H9 (cell line): ENCODE measurements at regions not wholly inside any gene's neighbourhood (a gene's known extent, or its start where the extent isn't known, plus 50 kb on each side); places are given as distances from the start of the nearest gene placed in this dataset.

Source experiments
- DNase-seq: peaks from one replicate; pipeline ENCODE4 v3.0.0-alpha.2; 2017
- H2AFZ ChIP-seq: one replicate; pipeline ENCODE4 v1.6.1; 2013; ENCODE audit warnings: mild to moderate bottlenecking, low read length, control low read depth, moderate library complexity
- H2AK5ac ChIP-seq: 2 replicates; pipeline ENCODE4 v1.6.1; 2013; ENCODE audit warnings: low read length, control low read depth, mixed read lengths; ENCODE audit not compliant: insufficient read length
- H2BK120ac ChIP-seq: one replicate; pipeline ENCODE4 v1.6.1; 2013; ENCODE audit warnings: low read depth, mild to moderate bottlenecking, low read length, control low read depth, inconsistent platforms; ENCODE audit not compliant: poor library complexity, severe bottlenecking
- H2BK12ac ChIP-seq: 2 replicates; pipeline ENCODE4 v1.6.1; 2013; ENCODE audit warnings: low read length, control low read depth, mixed read lengths, low read depth; ENCODE audit not compliant: insufficient read length
- H2BK15ac ChIP-seq: 2 replicates; pipeline ENCODE4 v1.6.1; 2013; ENCODE audit warnings: low read depth, low read length, control low read depth
- H2BK20ac ChIP-seq: one replicate; pipeline ENCODE4 v1.6.1; 2013; ENCODE audit warnings: low read depth, mild to moderate bottlenecking, low read length, control low read depth, inconsistent platforms; ENCODE audit not compliant: poor library complexity, severe bottlenecking
- H2BK5ac ChIP-seq: 2 replicates; pipeline ENCODE4 v1.6.1; 2013; ENCODE audit warnings: low read length, control low read depth, mixed read lengths; ENCODE audit not compliant: insufficient read length
- H3K14ac ChIP-seq: 2 replicates; pipeline ENCODE4 v1.6.1; 2013; ENCODE audit warnings: low read length, control low read depth; ENCODE audit not compliant: insufficient read depth
- H3K18ac ChIP-seq: 2 replicates; pipeline ENCODE4 v1.6.1; 2013; ENCODE audit warnings: low read depth, mild to moderate bottlenecking, mixed read lengths, low read length, control low read depth; ENCODE audit not compliant: insufficient read length
- H3K23ac ChIP-seq: 2 replicates; pipeline ENCODE4 v1.6.1; 2013; ENCODE audit warnings: low read length, control low read depth, mixed read lengths, low read depth; ENCODE audit not compliant: insufficient read length
- H3K23me2 ChIP-seq: 2 replicates; pipeline ENCODE4 v1.6.1; 2013; ENCODE audit warnings: low read depth, mild to moderate bottlenecking, mixed read lengths, low read length, control low read depth; ENCODE audit not compliant: insufficient read length, poor library complexity, severe bottlenecking
- H3K27ac ChIP-seq: 2 replicates; pipeline ENCODE4 v1.5.1; 2013; ENCODE audit warnings: low read length, control low read depth, mixed read lengths, low read depth; ENCODE audit not compliant: insufficient read length
- H3K27me3 ChIP-seq: 2 replicates; pipeline ENCODE4 v1.6.1; 2013; ENCODE audit warnings: low read length, control low read depth, inconsistent platforms; ENCODE audit not compliant: insufficient read depth
- H3K4ac ChIP-seq: 2 replicates; pipeline ENCODE4 v1.6.1; 2013; ENCODE audit warnings: low read depth, mild to moderate bottlenecking, control low read depth, inconsistent platforms, low read length, moderate library complexity
- H3K4me1 ChIP-seq: 2 replicates; pipeline ENCODE4 v1.6.1; 2013; ENCODE audit warnings: low read length, control low read depth, inconsistent platforms; ENCODE audit not compliant: insufficient read depth
- H3K4me2 ChIP-seq: 2 replicates; pipeline ENCODE4 v1.6.1; 2013; ENCODE audit warnings: low read length, control low read depth, mixed read lengths; ENCODE audit not compliant: insufficient read length, insufficient read depth
- H3K56ac ChIP-seq: 2 replicates; pipeline ENCODE4 v1.6.1; 2013; ENCODE audit warnings: low read depth, mild to moderate bottlenecking, mixed read lengths, low read length, control low read depth; ENCODE audit not compliant: insufficient read length
- H3K79me1 ChIP-seq: 2 replicates; pipeline ENCODE4 v1.6.1; 2013; ENCODE audit warnings: low read depth, mild to moderate bottlenecking, moderate library complexity, low read length, control low read depth, inconsistent platforms; ENCODE audit not compliant: insufficient read depth, poor library complexity, severe bottlenecking
- H3K79me2 ChIP-seq: 2 replicates; pipeline ENCODE4 v1.6.1; 2013; ENCODE audit warnings: low read length, control low read depth, inconsistent platforms; ENCODE audit not compliant: insufficient read depth
- H3K9ac ChIP-seq: 2 replicates; pipeline ENCODE4 v1.6.1; 2013; ENCODE audit warnings: low read length, control low read depth, mixed read lengths; ENCODE audit not compliant: insufficient read length; ENCODE audit errors: extremely low read depth
- H3K9me3 ChIP-seq: one replicate; pipeline ENCODE4 v1.6.1; 2013; ENCODE audit warnings: low read depth, low read length, inconsistent platforms; ENCODE audit not compliant: control insufficient read depth
- H3T11ph ChIP-seq: one replicate; pipeline ENCODE4 v1.6.1; 2013; ENCODE audit warnings: mild to moderate bottlenecking, low read length, control low read depth, inconsistent platforms
- H4K20me1 ChIP-seq: one replicate; pipeline ENCODE4 v1.6.1; 2013; ENCODE audit not compliant: control insufficient read depth, insufficient read length, insufficient read depth
- H4K5ac ChIP-seq: 2 replicates; pipeline ENCODE4 v1.6.1; 2013; ENCODE audit warnings: low read depth, mild to moderate bottlenecking, mixed read lengths, low read length, control low read depth; ENCODE audit not compliant: insufficient read length
- H4K8ac ChIP-seq: replicated peaks from 2 replicates; pipeline ENCODE4 v1.6.1; 2013; ENCODE audit warnings: low read length, control low read depth, mixed read lengths, low read depth; ENCODE audit not compliant: insufficient read length
- H4K91ac ChIP-seq: 2 replicates; pipeline ENCODE4 v1.6.1; 2013; ENCODE audit warnings: low read depth, mild to moderate bottlenecking, moderate library complexity, mixed read lengths, low read length, control low read depth; ENCODE audit not compliant: insufficient read length
- H3K27ac Mint-ChIP-seq, 3 experiments: 2 replicates in 2 of 3; 3 replicates in 1 of 3; pipeline ENCODE4 v1.8.0; 2020 to 2021; ENCODE audit warnings: mixed read lengths in 3 of 3, mild to moderate bottlenecking in 1 of 3, moderate library complexity in 1 of 3
- H3K27me3 Mint-ChIP-seq: 2 replicates; pipeline ENCODE4 v1.8.0; 2021; ENCODE audit warnings: low read depth, mild to moderate bottlenecking, moderate library complexity, mixed read lengths
- H3K36me3 Mint-ChIP-seq, 3 experiments: 2 replicates in 2 of 3; 3 replicates in 1 of 3; pipeline ENCODE4 v1.8.0; 2020 to 2021; ENCODE audit warnings: low read depth in 3 of 3, mixed read lengths in 3 of 3; ENCODE audit not compliant: insufficient read depth in 1 of 3
- H3K4me1 Mint-ChIP-seq, 2 experiments: 2 replicates each; pipeline ENCODE4 v1.8.0; 2020; ENCODE audit warnings: mixed read lengths in 2 of 2
- H3K4me3 Mint-ChIP-seq, 2 experiments: 2 replicates in 1 of 2; 3 replicates in 1 of 2; pipeline ENCODE4 v1.8.0; 2020 to 2021; ENCODE audit warnings: mild to moderate bottlenecking in 2 of 2, mixed read lengths in 2 of 2, moderate library complexity in 1 of 2
- H3K9me3 Mint-ChIP-seq, 2 experiments: 2 replicates in 1 of 2; 3 replicates in 1 of 2; pipeline ENCODE4 v1.8.0; 2020; ENCODE audit warnings: mild to moderate bottlenecking in 2 of 2, mixed read lengths in 2 of 2, moderate library complexity in 1 of 2
- CTCF ChIP-seq: fragments of 200-600 bp; sonication (generic); conservative IDR thresholded peaks from 3 replicates; pipeline ENCODE4 v1.8.0; 2021; ENCODE audit warnings: antibody characterized with exemption, mild to moderate bottlenecking

GRCh38 chr2:157178874-157179273 lies 78.6 kb upstream of the GALNT5 start:
- Histone ChIP-seq H2BK15ac (no peak overlapping the region), H3K4me1 (no peaks in the 10 kb centered on the region), H3K9me3 (no peaks in the 10 kb centered on the region), H3K56ac (no peak overlapping the region), H2AK5ac (no peak overlapping the region), H3K27me3 (no peaks in the 10 kb centered on the region), H3K23me2 (no peaks in the 10 kb centered on the region), H3K18ac (no peak overlapping the region), H3K9ac (no peak overlapping the region), H4K20me1 (no peaks in the 10 kb centered on the region), H2BK120ac (no peak overlapping the region), H2BK5ac (no peak overlapping the region), H3K4me2 (no peak overlapping the region), H3K23ac (no peak overlapping the region), H4K5ac (no peak overlapping the region), H2BK12ac (no peak overlapping the region), H4K8ac (no peak overlapping the region), H2AFZ (no peak overlapping the region), H3T11ph (no peak overlapping the region), H4K91ac (no peak overlapping the region), H3K79me2 (no peaks in the 10 kb centered on the region), H2BK20ac (no peak overlapping the region), H3K79me1 (no peaks in the 10 kb centered on the region), H3K27ac (no peak overlapping the region), H3K4ac (no peak overlapping the region), H3K14ac (no peak overlapping the region)
- Mint-ChIP-seq H3K4me1 (0 out of 4 replicates have a peak, but pooled peaks cover 0 to 3% of the 10 kb centered on the region in 2 experiments), H3K36me3 (peaks cover 0 to 6% (median 1%) of the 10 kb centered on the region in 3 experiments; a peak in 2 of 7 replicates), H3K27ac (no peak overlapping the region), H3K27me3 (no peaks in the 10 kb centered on the region), H3K4me3 (no peak overlapping the region), H3K9me3 (peaks cover 0 to 2% of the 10 kb centered on the region in 2 experiments; a peak in 1 of 5 replicates)
- DNase-seq: no peak
- TF ChIP-seq CTCF: peak; percentile 60
